Activated CD8-positive, alpha-beta T cell treated with anti-CD3 and anti-CD28 coated beads for 36 hours (primary cell): ENCODE measurements at regions not wholly inside any gene's neighbourhood (a gene's known extent, or its start where the extent isn't known, plus 50 kb on each side); places are given as distances from the start of the nearest gene placed in this dataset.

Experiments used
- ATAC-seq: fragments of 200-7000 bp; cut with Tn5 transposase; one replicate; pipeline ENCODE4 v1.10.0; 2021; ENCODE audit warnings: mild to moderate bottlenecking, moderate library complexity
- CTCF ChIA-PET: fragments of 350-600 bp; sonication (Branson Sonifier 250); formaldehyde crosslinking; loops from one replicate; lab custom pipeline; 2021; ENCODE audit warnings: antibody characterized with exemption; lab: Charles Lee
- POLR2A ChIA-PET: fragments of 350-600 bp; sonication (Branson Sonifier 250); formaldehyde crosslinking; loops from one replicate; lab custom pipeline; 2021; ENCODE audit warnings: antibody characterized with exemption; lab: Charles Lee
- DNase-seq: peaks from one replicate; pipeline ENCODE4 v3.0.0-alpha.2; 2020
- H3K27ac Mint-ChIP-seq: one replicate; pipeline ENCODE4 v1.8.0; 2021; ENCODE audit warnings: mild to moderate bottlenecking, mixed read lengths
- H3K27me3 Mint-ChIP-seq: one replicate; pipeline ENCODE4 v1.8.0; 2021; ENCODE audit warnings: mixed read lengths
- H3K36me3 Mint-ChIP-seq: one replicate; pipeline ENCODE4 v1.8.0; 2021; ENCODE audit warnings: low read depth, mixed read lengths
- H3K4me1 Mint-ChIP-seq: one replicate; pipeline ENCODE4 v1.8.0; 2021; ENCODE audit warnings: low read depth, mixed read lengths
- H3K4me3 Mint-ChIP-seq: one replicate; pipeline ENCODE4 v1.8.0; 2021; ENCODE audit warnings: mild to moderate bottlenecking, moderate library complexity, mixed read lengths
- H3K9me3 Mint-ChIP-seq: one replicate; pipeline ENCODE4 v1.8.0; 2021; ENCODE audit warnings: mixed read lengths
- intact Hi-C: fragments of 100-400 bp; cut with micrococcal nuclease; formaldehyde crosslinking; loops from one replicate; pipeline ENCODE4 v1.10.0; 2022
- TF ChIP-seq, protein P1 (sequence below): fragments of 200-600 bp; IDR thresholded peaks from one replicate; pipeline ENCODE4 v1.8.0; 2022; ENCODE audit warnings: antibody characterized with exemption, mild to moderate bottlenecking

DNA sequence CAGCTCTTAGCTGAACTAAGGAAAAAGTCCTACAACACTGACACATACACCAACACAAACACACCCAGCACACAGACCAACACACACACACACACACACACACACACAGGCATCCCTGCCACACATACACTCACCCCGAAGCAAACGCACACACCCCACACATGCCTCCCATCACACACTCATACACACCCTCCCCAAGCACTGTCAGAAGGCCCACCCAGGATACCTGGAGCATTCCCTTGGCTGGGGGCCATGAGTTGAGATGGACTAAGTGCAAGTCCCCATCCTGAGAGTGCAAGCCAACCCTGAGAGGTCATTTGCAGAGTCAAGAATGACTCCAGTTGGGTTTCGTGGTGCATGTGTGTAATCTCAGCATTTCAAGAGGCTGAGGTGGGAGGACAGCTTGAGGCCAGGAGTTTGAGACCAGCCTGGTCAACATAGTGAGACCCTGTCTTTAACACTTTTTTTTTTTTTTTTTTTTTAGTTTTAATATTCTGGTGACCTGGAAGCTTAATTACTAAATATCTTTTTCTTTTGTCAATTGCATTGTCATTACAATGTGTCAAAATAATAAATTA lies 117.3 kb downstream of the RHOU start:
- no peak for DNase-seq
- Mint-ChIP-seq H3K27ac (no peak overlapping the region), H3K36me3 (no peaks in the 10 kb centered on the region), H3K27me3 (no peaks in the 10 kb centered on the region), H3K9me3 (peaks cover 2% of the 10 kb centered on the region), H3K4me1 (no peaks in the 10 kb centered on the region), H3K4me3 (no peak overlapping the region)
- intact Hi-C loops, result no loop called here
- no peak for ATAC-seq
- TF ChIP-seq, protein P1, sequence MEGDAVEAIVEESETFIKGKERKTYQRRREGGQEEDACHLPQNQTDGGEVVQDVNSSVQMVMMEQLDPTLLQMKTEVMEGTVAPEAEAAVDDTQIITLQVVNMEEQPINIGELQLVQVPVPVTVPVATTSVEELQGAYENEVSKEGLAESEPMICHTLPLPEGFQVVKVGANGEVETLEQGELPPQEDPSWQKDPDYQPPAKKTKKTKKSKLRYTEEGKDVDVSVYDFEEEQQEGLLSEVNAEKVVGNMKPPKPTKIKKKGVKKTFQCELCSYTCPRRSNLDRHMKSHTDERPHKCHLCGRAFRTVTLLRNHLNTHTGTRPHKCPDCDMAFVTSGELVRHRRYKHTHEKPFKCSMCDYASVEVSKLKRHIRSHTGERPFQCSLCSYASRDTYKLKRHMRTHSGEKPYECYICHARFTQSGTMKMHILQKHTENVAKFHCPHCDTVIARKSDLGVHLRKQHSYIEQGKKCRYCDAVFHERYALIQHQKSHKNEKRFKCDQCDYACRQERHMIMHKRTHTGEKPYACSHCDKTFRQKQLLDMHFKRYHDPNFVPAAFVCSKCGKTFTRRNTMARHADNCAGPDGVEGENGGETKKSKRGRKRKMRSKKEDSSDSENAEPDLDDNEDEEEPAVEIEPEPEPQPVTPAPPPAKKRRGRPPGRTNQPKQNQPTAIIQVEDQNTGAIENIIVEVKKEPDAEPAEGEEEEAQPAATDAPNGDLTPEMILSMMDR, result no peak
- CTCF ChIA-PET, result no interaction called here
- POLR2A ChIA-PET, result no interaction called here

DNA sequence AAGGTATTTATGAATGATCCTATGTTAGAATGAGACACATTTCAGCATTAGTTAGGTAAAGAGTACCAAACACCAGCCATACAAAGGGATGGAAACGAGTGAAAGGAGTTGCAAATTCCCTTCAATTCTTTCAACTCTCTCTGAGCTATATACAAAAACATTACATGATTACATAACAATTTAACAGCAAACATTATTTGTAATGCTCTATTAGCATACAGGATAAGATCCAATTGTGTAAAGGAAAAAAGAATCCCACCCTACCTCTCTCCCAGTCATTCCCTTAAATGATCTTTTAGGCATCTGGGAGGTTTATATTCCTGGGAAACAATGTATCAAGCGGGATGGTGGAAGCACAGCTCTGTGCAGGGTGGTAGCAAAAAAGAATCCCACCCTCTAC lies 117.9 kb downstream of the RHOU start:
- no peaks in the 10 kb centered on the region for H3K36me3 Mint-ChIP-seq
- no peak for DNase-seq
- no peak for ATAC-seq

DNA sequence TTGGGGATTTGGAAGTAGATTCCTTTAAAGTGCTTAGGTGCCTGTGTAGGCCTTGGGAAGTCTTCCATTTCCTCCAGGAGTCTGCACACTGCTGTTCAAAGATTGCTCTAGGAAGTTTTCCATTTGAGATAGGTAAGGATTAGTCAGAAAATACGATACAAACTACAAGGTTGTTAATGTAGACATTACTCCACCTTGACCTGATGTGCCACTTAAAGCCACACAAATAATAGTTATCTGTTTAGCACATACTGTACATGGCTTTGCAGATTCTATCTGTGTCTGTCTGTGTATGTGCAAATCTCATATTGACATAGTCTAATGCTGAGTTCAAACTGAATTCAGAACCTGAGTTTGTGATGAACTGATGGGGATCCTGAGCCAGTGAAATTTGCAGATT lies 118.4 kb downstream of the RHOU start:
- no peak for ATAC-seq
- DNase-seq, result no peak
- Mint-ChIP-seq H3K4me3 (no peak overlapping the region), H3K36me3 (no peaks in the 10 kb centered on the region), H3K27me3 (no peaks in the 10 kb centered on the region), H3K9me3 (peaks cover 2% of the 10 kb centered on the region), H3K4me1 (no peaks in the 10 kb centered on the region), H3K27ac (no peak overlapping the region)
- CTCF ChIA-PET, result no interaction called here
- POLR2A ChIA-PET, result no interaction called here
- TF ChIP-seq, protein P1, result no peak
- intact Hi-C loops, result no loop called here

More for the DNA sequence above, 117.9 kb downstream of the RHOU start:
- intact Hi-C loops, result no loop called here
- ChIA-PET POLR2A (no interaction called here), CTCF (no interaction called here)
- TF ChIP-seq, protein P1, result no peak
- Mint-ChIP-seq H3K4me3 (no peak overlapping the region), H3K27ac (no peak overlapping the region), H3K27me3 (no peaks in the 10 kb centered on the region), H3K4me1 (no peaks in the 10 kb centered on the region), H3K9me3 (peaks cover 2% of the 10 kb centered on the region)

DNA sequence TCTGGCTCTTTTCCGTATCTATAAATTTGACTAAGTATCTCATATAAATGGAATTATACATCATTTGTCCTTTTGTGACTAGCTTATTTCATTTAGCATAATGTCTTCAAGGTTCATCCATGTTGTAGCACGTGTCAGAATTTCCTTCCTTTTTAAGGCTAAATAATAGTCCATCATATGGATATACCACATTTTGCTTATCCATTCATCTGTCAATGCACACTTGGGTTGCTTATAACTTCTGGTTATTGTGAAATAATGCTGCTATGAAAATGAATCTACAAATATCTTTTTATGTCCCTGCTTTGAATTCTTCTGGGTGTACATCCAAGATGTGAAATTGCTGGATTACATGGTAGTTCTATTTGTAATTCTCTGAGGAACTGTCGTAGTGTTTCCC lies 119.6 kb downstream of the RHOU start:
- POLR2A ChIA-PET, result no interaction called here
- CTCF ChIA-PET, result no interaction called here
- no peak for ATAC-seq
- intact Hi-C loops, result no loop called here
- Mint-ChIP-seq H3K27ac (no peak overlapping the region), H3K4me1 (no peaks in the 10 kb centered on the region), H3K27me3 (no peaks in the 10 kb centered on the region), H3K36me3 (no peaks in the 10 kb centered on the region), H3K9me3 (peaks cover 2% of the 10 kb centered on the region), H3K4me3 (no peak overlapping the region)
- no peak for DNase-seq
- TF ChIP-seq, protein P1, result no peak

DNA sequence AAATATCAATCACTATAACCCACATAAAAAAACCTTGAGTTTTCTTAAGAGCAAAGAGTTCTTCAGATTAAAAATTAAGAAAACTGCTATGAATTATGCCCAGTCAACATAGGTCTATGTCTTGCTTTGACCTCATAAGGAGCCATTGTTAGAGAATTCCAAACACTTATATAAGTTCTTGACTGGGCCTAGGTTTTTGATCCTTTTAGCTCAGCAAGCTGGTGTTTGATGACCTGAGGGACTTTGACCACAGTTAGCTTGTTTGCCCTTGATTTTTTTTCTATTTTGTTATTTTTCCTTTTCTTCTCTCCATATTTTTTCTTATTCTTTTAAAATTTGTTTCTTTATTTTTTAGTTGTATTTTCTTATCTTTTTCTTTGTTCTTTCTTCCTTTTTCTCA lies 122.3 kb downstream of the RHOU start:
- CTCF ChIA-PET, result interaction anchor here (1.5 kb wide), 1 partner anchor 371 kb away, joined by 3 read pairs; no protein-coding TSS in a partner anchor
- no peaks in the 10 kb centered on the region for H3K27me3 Mint-ChIP-seq

More for the DNA sequence above, 122.3 kb downstream of the RHOU start:
- Mint-ChIP-seq H3K27ac (no peak overlapping the region), H3K36me3 (no peaks in the 10 kb centered on the region), H3K4me3 (no peak overlapping the region), H3K4me1 (peaks cover 4% of the 10 kb centered on the region), H3K9me3 (peaks cover 2% of the 10 kb centered on the region)
- POLR2A ChIA-PET, result interaction anchor here (1.0 kb wide), 1 partner anchor 11 kb away, joined by 3 read pairs; no protein-coding TSS in a partner anchor
- ATAC-seq (no peak), DNase-seq (no peak)
- TF ChIP-seq, protein P1, result no peak
- intact Hi-C loops, result no loop called here
